Neural cell (in vitro differentiated cells): ENCODE measurements at regions not wholly inside any gene's neighbourhood (a gene's known extent, or its start where the extent isn't known, plus 50 kb on each side); places are given as distances from the start of the nearest gene placed in this dataset.

Experiments
- CTCF ChIP-seq: fragments of 450-650 bp; IDR thresholded peaks from 2 replicates; pipeline ENCODE4 v1.5.1; 2014; ENCODE audit warnings: antibody characterized with exemption, mild to moderate bottlenecking, moderate library complexity; ENCODE audit not compliant: poor library complexity, severe bottlenecking
- REST ChIP-seq: IDR thresholded peaks from 2 replicates; pipeline ENCODE4 v1.6.1; 2012; ENCODE audit warnings: borderline replicate concordance

GRCh38 chr12:34236073-34236472, 213.8 kb downstream of the ALG10 start:
- no peak for TF ChIP-seq CTCF
- TF ChIP-seq REST = no peak
